IPS-NIHi11 (cell line): ENCODE measurements at regions not wholly inside any gene's neighbourhood (a gene's known extent, or its start where the extent isn't known, plus 50 kb on each side); places are given as distances from the start of the nearest gene placed in this dataset.

Experiments
- DNase-seq: peaks from one replicate; pipeline ENCODE4 v3.0.0; 2012; ENCODE audit warnings: mixed read lengths, low spot score

DNA sequence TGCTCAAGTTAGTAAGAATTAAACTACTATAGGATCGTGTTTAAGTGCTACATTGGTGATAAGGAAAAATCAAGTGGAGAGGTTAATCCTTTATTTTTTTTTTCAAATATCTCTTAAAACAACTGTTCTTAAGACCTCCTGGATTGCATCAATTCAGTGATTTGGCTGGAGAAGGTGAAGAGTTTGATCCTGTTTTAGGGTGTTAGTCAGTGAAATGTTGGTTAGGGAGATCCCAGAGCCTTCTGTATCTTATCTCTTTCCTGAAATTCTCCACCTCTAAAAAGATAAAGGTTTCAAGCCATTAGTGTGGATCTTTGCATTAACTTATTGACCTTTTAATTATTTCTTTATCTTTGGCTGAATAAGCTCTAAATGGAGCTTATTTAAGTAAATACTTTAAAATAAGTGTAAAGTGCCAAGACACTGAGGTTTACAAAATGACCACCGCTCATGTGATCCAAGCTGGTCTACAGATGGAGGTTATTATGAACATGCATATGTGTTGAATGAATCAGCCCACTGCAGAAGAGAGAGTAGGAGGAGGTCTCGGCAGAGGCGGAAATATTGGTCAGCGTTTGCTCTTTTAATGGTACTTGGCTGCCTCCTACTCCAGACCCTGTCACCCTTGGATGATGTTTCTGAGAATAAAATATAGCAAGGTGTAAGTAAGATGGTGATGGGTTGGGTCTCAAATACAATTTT is 51.8 kb upstream of the BMPER start:
- DNase-seq, result no peak

DNA sequence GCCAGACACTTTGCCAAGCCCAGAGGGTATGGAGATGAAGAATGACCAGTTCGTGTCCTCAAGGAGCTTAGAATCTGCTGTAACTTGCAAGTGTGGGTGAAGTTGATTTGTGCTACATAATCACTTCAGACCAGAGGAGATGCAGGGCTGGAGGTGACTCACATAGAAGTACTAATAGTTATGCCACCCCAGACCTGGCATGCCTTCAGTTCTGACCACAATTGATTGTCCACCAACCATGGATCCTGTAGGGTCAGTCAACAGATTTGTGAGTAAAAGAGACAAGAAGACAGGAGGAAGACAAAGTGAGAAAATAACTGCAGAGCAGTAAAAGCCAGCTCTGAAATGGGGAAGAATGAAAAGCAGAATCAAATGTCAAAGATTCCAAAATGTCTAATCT is 51.2 kb upstream of the BMPER start:
- no peak for DNase-seq

DNA sequence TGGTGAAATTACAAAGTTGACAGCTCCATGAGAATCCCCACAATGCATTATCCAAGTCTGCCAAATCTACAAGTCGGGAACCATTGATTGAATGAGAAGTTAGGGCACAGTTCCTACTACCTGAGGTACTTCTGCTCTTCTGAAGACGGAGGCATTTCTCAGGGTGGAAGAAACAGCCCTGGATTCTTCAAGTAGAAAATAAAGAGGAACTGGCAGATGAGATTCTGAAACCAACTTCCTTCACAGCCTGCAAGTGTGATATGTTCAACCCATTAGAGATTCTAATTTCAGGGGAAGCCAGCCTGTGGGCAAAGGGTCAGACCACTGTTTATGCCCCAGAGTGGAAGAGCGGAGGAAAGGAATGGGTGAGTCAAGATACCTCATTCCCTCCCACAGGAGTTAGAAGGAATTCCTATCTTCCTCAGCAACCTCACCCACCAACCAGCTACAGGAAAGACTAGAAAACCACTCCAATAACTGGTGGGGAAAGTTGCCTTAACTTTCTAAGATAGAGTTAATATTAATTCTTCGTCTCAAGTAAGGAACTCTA is 50.5 kb upstream of the BMPER start:
- no peak for DNase-seq
